ENCODE measurements at regions not wholly inside any gene's neighbourhood (a gene's known extent, or its start where the extent isn't known, plus 50 kb on each side); places are given as distances from the start of the nearest gene placed in this dataset.

GRCh38 chrX:69554321-69554947, 50.3 kb downstream of the NALF2 start:
- H3K27ac ChIP-seq = no peak overlapping the region
- in situ Hi-C loops (cut with MboI; ENCODE audit: low pct_unique_long_range_greater_than_20kb in 2 of 9, low sequenced_read_pairs in 9 of 9, unreplicated experiment in 9 of 9) = no loop called here
- no peak overlapping the region for H3K4me3 ChIP-seq
- peak in 3 of 8 experiments; percentile 55 to 78 (median 64) for ATAC-seq (replicated peaks in 6 of 8)
- peaks cover 14 to 19% of the 10 kb centered on the region in 2 donors for H3K4me1 ChIP-seq (replicated peaks in 1 of 2)
- WGBS, 10 experiments = 36 to 86% (median 72%) methylated on average over 2 to 3 of the region's 4 CpGs; no CpG with 5 or more reads in 7 of the 10 experiments

- Histone ChIP-seq H3K27ac (peak overlapping the region in 1 of 2 donors; percentile 79), H3K4me1 (replicated peaks in 1 of 2) (peaks cover 14 to 19% of the 10 kb centered on the region in 2 donors), H3K4me3 (no peak overlapping the region)
- ATAC-seq (replicated peaks in 6 of 8) = peak in 3 of 8 experiments; percentile 17 to 49 (median 36)
- WGBS, 10 experiments = 30 to 80% methylated on average over 1 to 2 of the region's 6 CpGs; no CpG with 5 or more reads in 8 of the 10 experiments
- in situ Hi-C loops (cut with MboI; ENCODE audit: low pct_unique_long_range_greater_than_20kb in 2 of 9, low sequenced_read_pairs in 9 of 9, unreplicated experiment in 9 of 9) = no loop called here
Measured at GRCh38 chrX:69555481-69556041, 51.4 kb downstream of the NALF2 start.

- H3K4me3 ChIP-seq = no peak overlapping the region
- peak overlapping the region; percentile 67 to 79 for H3K27ac ChIP-seq
- WGBS, 10 experiments = 0 to 80% (median 20%) methylated on average over 1 to 10 of the region's 16 CpGs; no CpG with 5 or more reads in 5 of the 10 experiments
- peak; percentile 27 to 98 (median 97) for ATAC-seq (replicated peaks in 6 of 8)
- in situ Hi-C loops (cut with MboI; ENCODE audit: low pct_unique_long_range_greater_than_20kb in 2 of 9, low sequenced_read_pairs in 9 of 9, unreplicated experiment in 9 of 9) = no loop called here
- peaks cover 14 to 19% of the 10 kb centered on the region in 2 donors for H3K4me1 ChIP-seq (replicated peaks in 1 of 2)
Measured at GRCh38 chrX:69556060-69557011, 52.2 kb downstream of the NALF2 start.

DNA sequence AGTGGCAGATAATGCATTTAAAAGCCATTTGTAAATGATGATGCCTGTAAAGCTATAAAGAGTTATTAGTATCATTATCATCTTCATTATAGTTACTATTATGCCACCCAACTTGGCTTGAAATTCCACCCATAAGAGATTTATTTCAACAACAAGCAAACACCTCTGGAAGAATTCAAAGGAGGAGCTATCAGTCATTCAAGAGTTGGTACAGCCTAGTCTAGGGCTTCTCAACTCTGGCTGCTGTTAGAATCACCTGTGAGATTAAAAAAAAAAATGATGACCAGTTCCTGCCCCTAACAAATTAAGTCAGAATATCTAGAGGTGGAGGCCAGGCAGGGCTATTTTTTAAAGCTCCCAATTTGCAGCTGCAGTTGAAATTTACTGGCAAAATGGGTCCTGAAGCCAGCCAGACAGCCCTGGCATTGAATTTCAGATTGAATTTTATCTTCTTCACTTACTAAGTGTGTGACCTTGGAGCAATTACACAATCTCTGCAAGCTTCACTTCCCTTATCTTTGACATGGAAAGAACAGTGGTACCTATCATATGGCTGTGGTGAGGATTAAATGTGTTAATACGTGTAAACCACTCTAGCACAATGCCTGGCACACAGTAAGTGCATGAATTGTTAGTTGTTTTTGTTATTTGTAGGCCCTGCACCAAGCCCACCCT, 52.9 kb upstream of the EDA start:
- ATAC-seq (replicated peaks in 6 of 8) = no peak
- H3K4me1 ChIP-seq (replicated peaks in 1 of 2) = no peaks in the 10 kb centered on the region
- in situ Hi-C loops (cut with MboI; ENCODE audit: low pct_unique_long_range_greater_than_20kb in 2 of 9, low sequenced_read_pairs in 9 of 9, unreplicated experiment in 9 of 9) = no loop called here
- 40 to 100% (median 80%) methylated on average over 1 of the region's 1 CpG; no CpG with 5 or more reads in 7 of the 10 experiments for WGBS, 10 experiments
- H3K4me3 ChIP-seq = no peak overlapping the region
- no peak overlapping the region for H3K27ac ChIP-seq

DNA sequence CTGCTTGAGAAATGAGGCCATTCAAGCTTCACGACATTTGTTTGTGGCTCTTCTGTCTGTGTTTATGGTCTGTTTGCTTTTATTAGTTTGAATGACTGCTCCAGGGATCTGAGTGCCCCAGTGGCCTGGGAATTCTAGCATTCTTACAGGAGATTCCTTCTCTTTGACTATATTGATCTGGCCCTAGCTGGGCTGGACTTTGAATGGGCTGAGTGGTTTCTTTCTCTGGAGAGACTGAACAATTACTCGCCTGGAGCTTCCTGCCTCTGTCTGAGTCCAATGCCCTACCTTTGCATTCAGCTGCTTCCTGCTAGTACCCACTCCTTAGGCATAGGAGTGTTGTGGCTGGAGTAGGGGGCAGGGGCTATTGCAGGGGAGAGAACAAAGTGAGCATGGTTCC, 51.2 kb upstream of the EDA start:
- 20 to 83% (median 56%) methylated on average over 1 to 2 of the region's 2 CpGs; no CpG with 5 or more reads in 7 of the 10 experiments for WGBS, 10 experiments
- in situ Hi-C loops (cut with MboI; ENCODE audit: low pct_unique_long_range_greater_than_20kb in 2 of 9, low sequenced_read_pairs in 9 of 9, unreplicated experiment in 9 of 9) = no loop called here
- no peaks in the 10 kb centered on the region for H3K4me1 ChIP-seq (replicated peaks in 1 of 2)
- H3K27ac ChIP-seq = no peak overlapping the region
- no peak for ATAC-seq (replicated peaks in 6 of 8)
- H3K4me3 ChIP-seq = no peak overlapping the region

DNA sequence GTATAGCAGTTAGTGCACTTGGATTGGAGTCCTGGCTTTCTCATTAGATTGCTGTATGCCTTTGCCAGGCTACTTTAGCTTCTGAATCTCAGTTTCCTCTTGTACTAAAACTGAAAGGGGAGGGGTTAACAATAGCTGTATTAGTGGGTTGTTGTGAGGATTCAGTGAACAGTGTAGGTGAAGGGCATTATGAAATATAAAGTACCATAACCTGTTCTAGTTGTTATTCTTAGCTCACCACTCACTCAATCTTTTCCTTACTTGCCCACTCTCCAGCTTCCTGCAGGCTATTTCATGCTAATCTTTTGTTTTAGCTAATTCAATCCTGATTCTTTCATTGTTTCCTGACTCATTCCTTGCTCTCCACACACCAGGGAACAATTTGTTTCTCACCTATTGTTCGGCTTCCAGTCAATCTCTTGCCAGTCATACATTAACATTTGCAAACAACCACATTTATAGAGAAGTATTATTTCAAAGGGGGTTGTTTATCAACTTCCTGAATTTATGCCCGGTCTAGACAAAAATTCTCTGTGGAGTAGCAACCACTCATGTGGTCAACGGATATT, 50.6 kb upstream of the EDA start:
- no peak for ATAC-seq (replicated peaks in 6 of 8)
- in situ Hi-C loops (cut with MboI; ENCODE audit: low pct_unique_long_range_greater_than_20kb in 2 of 9, low sequenced_read_pairs in 9 of 9, unreplicated experiment in 9 of 9) = no loop called here
- Histone ChIP-seq H3K27ac (no peak overlapping the region), H3K4me3 (no peak overlapping the region), H3K4me1 (replicated peaks in 1 of 2) (no peaks in the 10 kb centered on the region)
- 0 to 100% (median 39%) methylated on average over 1 to 3 of the region's 3 CpGs; no CpG with 5 or more reads in 3 of the 10 experiments for WGBS, 10 experiments
